ENCODE measurements at regions not wholly inside any gene's neighbourhood (a gene's known extent, or its start where the extent isn't known, plus 50 kb on each side); places are given as distances from the start of the nearest gene placed in this dataset.

GRCh38 chr5:123754908-123755307, 242.9 kb downstream of the CSNK1G3 start:
- peak; percentile 13 for DNase-seq

- DNase-seq, result no peak
Measured at GRCh38 chr5:123753937-123754891, 242.2 kb downstream of the CSNK1G3 start.

GRCh38 chr5:123753180-123753936, 241.4 kb downstream of the CSNK1G3 start:
- no peak for DNase-seq

- no peak for DNase-seq
Measured at GRCh38 chr5:123752552-123753179, 240.7 kb downstream of the CSNK1G3 start.

- DNase-seq, result no peak
Measured at GRCh38 chr5:123751670-123752069, 239.7 kb downstream of the CSNK1G3 start.

GRCh38 chr5:123748239-123748638, 236.3 kb downstream of the CSNK1G3 start:
- DNase-seq, result no peak

GRCh38 chr5:123746683-123747360, 234.8 kb downstream of the CSNK1G3 start:
- DNase-seq, result no peak

- no peak for DNase-seq
Measured at GRCh38 chr5:123743990-123744583, 232.1 kb downstream of the CSNK1G3 start.

GRCh38 chr5:123735384-123735783, 223.4 kb downstream of the CSNK1G3 start:
- no peak for DNase-seq

- DNase-seq, result no peak
Measured at GRCh38 chr5:123732257-123732656, 220.3 kb downstream of the CSNK1G3 start.

GRCh38 chr5:123722451-123722850, 210.5 kb downstream of the CSNK1G3 start:
- DNase-seq, result no peak

GRCh38 chr5:123721675-123722276, 209.8 kb downstream of the CSNK1G3 start:
- peak; percentile 18 for DNase-seq

- no peak for DNase-seq
Measured at GRCh38 chr5:123720955-123721354, 209.0 kb downstream of the CSNK1G3 start.

GRCh38 chr5:123720339-123720738, 208.4 kb downstream of the CSNK1G3 start:
- DNase-seq, result no peak

- no peak for DNase-seq
Measured at GRCh38 chr5:123719004-123719403, 207.0 kb downstream of the CSNK1G3 start.

GRCh38 chr5:123718238-123718637, 206.3 kb downstream of the CSNK1G3 start:
- DNase-seq, result no peak

- no peak for DNase-seq
Measured at GRCh38 chr5:123717139-123717538, 205.2 kb downstream of the CSNK1G3 start.

- no peak for DNase-seq
Measured at GRCh38 chr5:123710031-123710430, 198.1 kb downstream of the CSNK1G3 start.

- DNase-seq, result no peak
Measured at GRCh38 chr5:123709422-123709821, 197.4 kb downstream of the CSNK1G3 start.

- no peak for DNase-seq
Measured at GRCh38 chr5:123708074-123708806, 196.3 kb downstream of the CSNK1G3 start.

Data from left kidney (tissue), 1 donor.